Muscle layer of duodenum (tissue), 2 donors: ENCODE measurements at regions not wholly inside any gene's neighbourhood (a gene's known extent, or its start where the extent isn't known, plus 50 kb on each side); places are given as distances from the start of the nearest gene placed in this dataset.
"Not testable (repeated sequence)": the region's sequence is repeated elsewhere in the genome, so short reads cannot be mapped to it uniquely, and the experiment has no call there.

Experiments used
- H3K27ac ChIP-seq: one replicate; pipeline ENCODE4 v1.7.0; 2013; ENCODE audit warnings: mild to moderate bottlenecking, low read length
- H3K27me3 ChIP-seq: one replicate; pipeline ENCODE4 v1.7.0; 2013; ENCODE audit warnings: low read depth, mild to moderate bottlenecking, control low read depth, low read length
- H3K36me3 ChIP-seq, 2 donors: one replicate each; pipeline ENCODE4 v1.7.0; 2013; ENCODE audit warnings: low read length in 2 of 2, control low read depth in 1 of 2, mild to moderate bottlenecking in 1 of 2; ENCODE audit not compliant: insufficient read depth in 2 of 2, control insufficient read depth in 1 of 2
- H3K4me1 ChIP-seq, 2 donors: one replicate each; pipeline ENCODE4 v1.7.0; 2013; ENCODE audit warnings: low read length in 2 of 2, mild to moderate bottlenecking in 2 of 2, control low read depth in 1 of 2, moderate library complexity in 1 of 2; ENCODE audit not compliant: insufficient read depth in 2 of 2, control insufficient read depth in 1 of 2
- H3K4me3 ChIP-seq, 2 donors: one replicate each; pipeline ENCODE4 v1.7.0; 2013; ENCODE audit warnings: low read length in 2 of 2, low read depth in 1 of 2, mild to moderate bottlenecking in 1 of 2
- H3K9me3 ChIP-seq, 2 donors: one replicate each; pipeline ENCODE4 v1.7.0; 2013; ENCODE audit warnings: low read length in 2 of 2, control low read depth in 1 of 2, mild to moderate bottlenecking in 1 of 2; ENCODE audit not compliant: control insufficient read depth in 1 of 2
- donor health status: healthy.

- Histone ChIP-seq H3K4me3 (no peak overlapping the region), H3K27ac (no peak overlapping the region), H3K27me3 (no peaks in the 10 kb centered on the region), H3K36me3 (no peaks in the 10 kb centered on the region), H3K4me1 (no peaks in the 10 kb centered on the region), H3K9me3 (no peaks in the 10 kb centered on the region)
Measured at GRCh38 chr18:39241534-39241933, 1675.9 kb upstream of the CELF4 start.

DNA sequence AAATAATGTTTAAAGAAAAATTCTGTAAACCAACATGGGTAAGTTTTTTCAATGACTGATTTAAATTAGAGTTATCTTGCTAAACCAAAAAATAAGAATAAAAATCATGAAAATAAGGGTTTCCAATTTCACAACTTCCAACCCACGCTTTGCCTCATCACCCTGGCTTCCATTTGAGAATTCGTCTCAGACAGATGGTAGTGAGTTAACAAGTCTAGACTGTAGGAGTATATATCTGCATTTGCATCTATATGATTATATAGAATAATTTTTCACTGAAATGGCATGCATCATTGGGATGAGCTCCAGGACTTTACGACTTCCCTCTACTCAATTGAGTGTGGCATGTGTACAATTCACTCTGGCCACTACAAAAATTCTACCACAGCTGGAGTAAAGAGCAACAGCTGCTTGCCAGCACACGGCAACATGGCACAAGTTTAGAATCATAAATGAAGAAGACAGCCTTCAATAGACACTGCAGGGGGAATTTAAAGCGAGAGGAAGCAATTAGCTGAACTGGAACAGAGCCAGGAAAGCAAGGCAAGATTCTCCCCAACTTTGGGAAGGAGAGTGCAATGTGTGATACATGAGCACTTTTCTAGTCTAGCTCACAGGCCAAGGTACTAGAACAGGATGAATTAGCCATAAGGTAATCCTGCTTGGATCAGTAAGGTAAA is 1673.5 kb upstream of the CELF4 start:
- Histone ChIP-seq H3K27me3 (no peaks in the 10 kb centered on the region), H3K4me1 (no peaks in the 10 kb centered on the region), H3K9me3 (no peaks in the 10 kb centered on the region), H3K27ac (no peak overlapping the region), H3K4me3 (no peak overlapping the region), H3K36me3 (no peaks in the 10 kb centered on the region)

GRCh38 chr18:39235118-39235719 is 1669.6 kb upstream of the CELF4 start:
- Histone ChIP-seq H3K27me3 (no peaks in the 10 kb centered on the region), H3K4me3 (no peak overlapping the region)

DNA sequence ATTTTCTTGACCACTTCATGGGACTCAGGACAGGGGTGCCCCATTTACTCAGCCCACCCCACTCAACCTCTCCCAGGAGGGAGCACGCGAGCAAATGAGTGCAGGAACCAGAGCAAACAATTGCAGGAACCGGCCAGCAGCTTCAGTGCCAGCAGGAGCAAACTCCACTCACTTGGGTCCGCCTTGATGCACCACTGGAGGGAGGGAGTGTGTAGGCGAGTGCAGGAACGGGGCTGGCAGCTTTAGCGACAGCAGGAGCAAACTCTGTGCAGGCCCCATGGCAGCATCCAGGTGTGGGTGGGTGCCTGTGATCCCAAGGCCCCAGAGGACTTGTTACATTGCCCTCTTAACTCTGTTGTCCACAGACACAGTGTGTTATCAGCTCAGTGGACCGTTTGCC is 1667.3 kb upstream of the CELF4 start:
- H3K36me3 ChIP-seq = no peaks in the 10 kb centered on the region
- H3K4me3 ChIP-seq = no peak overlapping the region
- H3K27me3 ChIP-seq = no peaks in the 10 kb centered on the region
- H3K27ac ChIP-seq = no peak overlapping the region
- H3K4me1 ChIP-seq = no peaks in the 10 kb centered on the region
- no peaks in the 10 kb centered on the region for H3K9me3 ChIP-seq

More at GRCh38 chr18:39235118-39235719, 1669.6 kb upstream of the CELF4 start:
- Histone ChIP-seq H3K36me3 (no peaks in the 10 kb centered on the region), H3K9me3 (no peaks in the 10 kb centered on the region), H3K4me1 (no peaks in the 10 kb centered on the region), H3K27ac (no peak overlapping the region)

GRCh38 chr18:39232490-39232889 is 1666.9 kb upstream of the CELF4 start:
- Histone ChIP-seq H3K4me3 (no peak overlapping the region), H3K4me1 (no peaks in the 10 kb centered on the region), H3K36me3 (no peaks in the 10 kb centered on the region), H3K27ac (no peak overlapping the region), H3K27me3 (no peaks in the 10 kb centered on the region), H3K9me3 (no peaks in the 10 kb centered on the region)

DNA sequence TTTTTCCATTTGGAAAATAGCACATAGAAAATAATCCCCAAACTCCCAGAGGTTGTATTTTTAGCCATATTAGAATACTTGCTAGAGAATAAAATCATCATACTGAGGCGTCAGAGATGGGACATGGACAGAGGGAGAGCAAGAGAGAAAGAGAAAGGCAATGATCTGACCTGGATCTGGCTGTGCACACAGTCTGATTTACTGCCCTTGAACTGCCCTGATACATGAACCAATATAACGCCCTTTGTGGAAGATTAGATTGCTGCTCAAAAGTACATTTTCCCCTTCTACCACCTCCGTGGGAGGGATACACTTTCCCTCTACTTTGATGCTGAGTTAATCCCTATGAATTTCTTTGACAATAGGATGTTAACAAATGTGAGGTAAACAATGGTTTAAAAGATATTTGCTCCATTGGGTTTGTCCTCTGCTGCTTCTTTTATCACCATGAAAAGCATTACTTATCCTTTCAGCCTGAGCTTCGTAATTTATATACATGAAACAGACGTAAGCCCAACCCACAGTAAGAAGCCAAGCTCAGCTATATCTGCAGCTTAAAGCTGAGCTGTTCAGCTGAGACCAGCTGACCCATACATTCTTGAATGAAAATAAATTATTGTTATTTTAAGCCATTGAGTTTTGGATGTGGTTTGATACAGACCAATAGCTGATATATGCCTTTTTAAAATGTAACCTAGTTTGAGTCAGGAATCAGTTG is 1664.6 kb upstream of the CELF4 start:
- H3K27ac ChIP-seq = no peak overlapping the region
- H3K4me3 ChIP-seq = no peak overlapping the region
- H3K9me3 ChIP-seq = no peaks in the 10 kb centered on the region
- no peaks in the 10 kb centered on the region for H3K36me3 ChIP-seq
- H3K4me1 ChIP-seq = no peaks in the 10 kb centered on the region
- H3K27me3 ChIP-seq = no peaks in the 10 kb centered on the region

DNA sequence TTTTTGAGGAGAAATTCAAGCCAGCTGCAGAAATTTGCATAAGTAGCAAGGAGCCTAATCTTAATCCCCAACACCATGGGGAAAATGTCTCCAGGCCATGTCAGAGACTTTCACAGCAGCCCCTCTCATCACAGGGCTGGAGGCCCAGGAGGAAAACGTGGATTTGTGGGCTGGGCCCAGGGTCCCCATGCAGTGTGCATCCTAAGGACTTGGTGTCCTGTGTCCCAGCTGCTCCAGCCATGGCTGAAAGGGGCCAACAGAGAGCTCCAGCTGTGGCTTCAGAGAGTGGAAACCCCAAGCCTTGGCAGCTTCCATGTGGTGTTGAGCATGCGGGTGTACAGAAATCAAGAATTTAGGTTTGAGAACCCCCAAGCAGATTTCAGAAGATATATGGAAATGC is 1662.2 kb upstream of the CELF4 start:
- not testable (repeated sequence) for H3K4me3 ChIP-seq, H3K36me3 ChIP-seq, H3K27ac ChIP-seq, H3K9me3 ChIP-seq, H3K4me1 ChIP-seq, H3K27me3 ChIP-seq

- Histone ChIP-seq H3K27me3 (no peaks in the 10 kb centered on the region), H3K9me3 (no peaks in the 10 kb centered on the region), H3K27ac (no peak overlapping the region), H3K36me3 (no peaks in the 10 kb centered on the region), H3K4me3 (no peak overlapping the region), H3K4me1 (no peaks in the 10 kb centered on the region)
Measured at GRCh38 chr18:39225373-39225772, 1659.8 kb upstream of the CELF4 start.

GRCh38 chr18:39223283-39223682 is 1657.7 kb upstream of the CELF4 start:
- H3K9me3 ChIP-seq = no peaks in the 10 kb centered on the region
- H3K4me1 ChIP-seq = no peaks in the 10 kb centered on the region

DNA sequence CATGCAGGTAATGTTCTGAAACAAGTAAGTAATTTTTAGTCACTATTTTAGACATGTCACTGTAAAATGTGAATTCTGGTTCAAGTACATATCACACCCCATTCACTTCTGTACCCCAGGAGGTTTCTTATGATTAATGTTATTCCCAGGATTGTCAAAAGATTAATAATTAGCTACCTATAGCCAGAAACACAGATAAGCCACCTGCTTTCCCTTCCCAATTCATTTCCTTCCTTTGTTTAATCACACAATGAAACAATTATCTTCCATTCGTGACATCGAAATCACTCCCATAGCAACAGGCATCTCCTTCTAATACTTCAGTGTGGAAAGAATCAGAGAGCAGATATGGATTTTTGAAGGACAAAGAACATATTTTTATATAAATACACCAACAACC is 1650.3 kb upstream of the CELF4 start:
- H3K9me3 ChIP-seq = no peaks in the 10 kb centered on the region
- H3K27ac ChIP-seq = no peak overlapping the region
- H3K4me3 ChIP-seq = no peak overlapping the region
- H3K36me3 ChIP-seq = no peaks in the 10 kb centered on the region
- H3K27me3 ChIP-seq = no peaks in the 10 kb centered on the region
- H3K4me1 ChIP-seq = no peaks in the 10 kb centered on the region

More at GRCh38 chr18:39223283-39223682, 1657.7 kb upstream of the CELF4 start:
- no peak overlapping the region for H3K27ac ChIP-seq
- no peaks in the 10 kb centered on the region for H3K27me3 ChIP-seq
- H3K4me3 ChIP-seq = no peak overlapping the region
- no peaks in the 10 kb centered on the region for H3K36me3 ChIP-seq

GRCh38 chr18:39211461-39211860 is 1645.9 kb upstream of the CELF4 start:
- Histone ChIP-seq H3K36me3 (no peaks in the 10 kb centered on the region), H3K27me3 (no peaks in the 10 kb centered on the region), H3K27ac (no peak overlapping the region), H3K9me3 (no peaks in the 10 kb centered on the region), H3K4me1 (no peaks in the 10 kb centered on the region), H3K4me3 (no peak overlapping the region)
